ENCODE measurements at regions not wholly inside any gene's neighbourhood (a gene's known extent, or its start where the extent isn't known, plus 50 kb on each side); places are given as distances from the start of the nearest gene placed in this dataset.

DNA sequence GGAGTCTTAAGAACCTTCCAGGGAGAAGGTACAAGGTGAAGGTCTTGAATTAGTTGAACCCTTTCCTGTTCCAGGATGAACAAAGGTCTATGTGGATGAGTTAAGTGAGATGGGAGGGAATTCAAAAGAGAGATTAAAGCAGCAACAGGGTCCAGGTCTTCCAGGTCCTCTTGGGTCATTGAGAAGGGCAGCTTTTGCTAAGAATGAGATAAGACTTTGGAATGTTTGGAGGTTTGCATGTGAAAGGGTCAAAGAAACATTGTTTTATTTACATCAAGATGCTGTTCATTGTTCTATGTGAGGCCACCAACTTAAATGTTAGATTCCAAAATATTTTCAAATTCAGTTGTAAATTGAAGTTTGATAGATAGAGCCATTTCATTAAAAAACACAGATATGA, 463.9 kb downstream of the ANXA1 start:
- CTCF ChIA-PET = no interaction called here
- POLR2A ChIA-PET = no interaction called here

DNA sequence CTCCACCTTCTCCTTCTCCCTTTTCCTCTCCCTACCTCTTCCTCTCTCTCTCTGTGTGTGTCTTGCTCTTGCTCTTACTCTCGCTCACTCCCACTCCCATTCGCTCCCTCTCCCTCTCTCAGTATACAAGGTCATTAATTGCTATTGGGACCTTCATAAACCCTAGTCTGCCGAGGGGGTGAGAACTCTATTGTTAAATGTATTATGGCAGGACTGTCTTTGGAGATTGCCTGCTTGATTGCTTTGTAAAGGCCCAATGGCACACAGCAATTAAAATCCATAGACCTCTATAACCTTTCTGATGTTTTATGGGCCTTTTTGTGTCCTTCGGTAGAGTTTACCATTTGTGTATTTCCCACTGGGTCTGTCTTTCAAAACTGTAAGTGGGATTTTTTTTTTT, 465.9 kb downstream of the ANXA1 start:
- POLR2A ChIA-PET = no interaction called here
- CTCF ChIA-PET = no interaction called here

DNA sequence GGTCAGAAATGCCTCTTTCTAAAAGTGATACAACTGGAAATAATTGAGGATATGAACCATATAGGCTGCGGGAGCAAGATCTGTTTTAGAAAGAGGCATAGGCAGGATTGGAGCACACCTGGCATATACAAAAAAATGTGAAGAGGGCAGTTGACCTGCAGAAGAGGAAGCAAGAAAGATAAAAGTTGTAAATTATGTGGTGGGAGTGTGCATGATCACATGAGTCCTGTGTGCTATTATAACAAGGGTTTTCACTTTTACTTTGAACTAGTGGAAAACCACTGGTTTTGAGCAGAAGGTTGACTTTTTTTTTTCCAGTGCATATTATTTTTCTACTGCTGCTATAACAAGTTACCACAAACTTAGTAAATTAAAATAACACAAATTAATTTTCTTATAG, 489.3 kb downstream of the ANXA1 start:
- CTCF ChIA-PET = no interaction called here
- POLR2A ChIA-PET = no interaction called here

DNA sequence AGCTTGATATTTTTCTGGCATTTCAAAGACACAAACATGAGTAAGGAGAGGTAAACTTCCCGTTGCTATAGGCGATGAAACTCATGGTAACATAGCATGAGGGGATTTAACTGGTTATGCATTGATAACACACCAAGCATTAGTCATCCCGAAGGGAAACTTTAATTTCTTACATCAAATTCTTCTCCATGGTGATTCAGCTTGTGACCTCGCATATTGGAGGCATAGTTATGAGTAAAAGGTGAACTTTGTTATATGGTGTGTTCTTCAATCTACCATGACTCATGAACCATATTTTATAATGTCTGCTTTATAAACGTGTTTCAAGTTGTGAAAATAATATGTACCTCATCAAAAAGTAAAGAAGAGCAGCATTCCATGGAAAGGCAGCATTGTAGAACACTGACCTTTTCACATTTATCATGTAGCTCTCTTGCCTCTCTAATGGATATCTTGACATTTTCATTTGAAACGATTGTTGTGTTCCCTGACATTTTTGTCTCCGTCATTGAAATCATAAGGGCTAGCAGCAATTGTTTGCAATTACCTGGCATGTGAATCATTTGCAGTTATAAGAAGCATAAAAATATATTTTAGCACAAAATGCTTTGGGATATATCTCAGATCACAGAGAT, 491.8 kb downstream of the ANXA1 start:
- POLR2A ChIA-PET = no interaction called here
- CTCF ChIA-PET = no interaction called here

DNA sequence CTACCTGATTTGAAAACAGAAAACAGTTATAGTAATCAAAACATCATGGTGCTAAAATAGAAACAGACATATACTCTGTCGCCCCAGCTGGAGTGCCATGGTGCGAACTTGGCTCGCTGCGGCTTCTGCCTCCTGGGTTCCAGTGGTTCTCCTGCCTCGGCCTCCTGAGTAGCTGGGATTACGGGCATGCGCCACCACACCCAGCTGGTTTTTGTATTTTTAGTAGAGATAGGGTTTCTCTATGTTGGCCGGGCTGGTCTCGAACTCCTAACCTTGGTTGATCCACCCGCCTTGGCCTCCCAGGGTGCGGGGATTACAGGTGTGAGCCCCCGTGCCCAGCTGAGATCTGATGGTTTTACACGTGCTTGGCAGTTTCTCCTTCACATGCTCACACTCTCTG, 495.9 kb downstream of the ANXA1 start:
- POLR2A ChIA-PET = no interaction called here
- CTCF ChIA-PET = no interaction called here

DNA sequence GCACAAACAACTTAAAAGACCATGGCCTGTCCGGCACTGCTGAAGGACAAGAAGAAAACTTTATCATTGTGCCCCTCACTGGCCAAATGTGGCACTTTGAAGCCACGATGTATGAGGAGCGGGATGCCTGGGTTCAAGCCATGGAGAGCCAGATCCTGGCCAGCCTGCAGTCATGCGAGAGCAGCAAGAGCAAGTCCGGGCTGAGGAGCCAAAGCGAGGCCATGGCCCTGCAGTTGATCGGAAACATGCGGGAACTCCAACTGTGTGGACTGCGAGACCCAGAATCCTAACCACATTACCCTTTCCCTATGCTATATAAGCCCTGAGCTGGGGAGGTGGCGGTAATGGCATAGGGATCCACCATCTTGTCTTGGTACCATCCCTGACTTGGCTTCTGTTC, 497.9 kb downstream of the ANXA1 start:
- ChIA-PET CTCF (no interaction called here), POLR2A (no interaction called here)

DNA sequence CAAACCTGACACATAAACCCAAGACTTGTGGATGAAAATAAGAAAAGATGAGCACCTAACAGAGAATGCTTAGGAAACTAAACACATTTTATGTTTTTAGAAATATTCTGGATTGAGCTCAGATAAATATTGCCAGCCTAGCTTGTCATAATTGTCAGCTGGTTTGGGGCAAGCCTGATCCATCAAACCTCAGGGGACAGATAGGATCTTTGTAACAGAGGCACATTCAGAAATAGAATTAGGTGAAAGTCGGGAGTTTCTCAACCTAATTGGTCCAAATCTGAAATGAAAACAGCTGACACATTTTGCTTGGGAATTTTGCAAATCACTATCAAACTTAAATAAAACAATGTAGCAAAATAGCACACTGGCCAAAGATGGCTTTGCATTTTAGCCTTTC, 503.7 kb downstream of the ANXA1 start:
- CTCF ChIA-PET = no interaction called here
- POLR2A ChIA-PET = no interaction called here

DNA sequence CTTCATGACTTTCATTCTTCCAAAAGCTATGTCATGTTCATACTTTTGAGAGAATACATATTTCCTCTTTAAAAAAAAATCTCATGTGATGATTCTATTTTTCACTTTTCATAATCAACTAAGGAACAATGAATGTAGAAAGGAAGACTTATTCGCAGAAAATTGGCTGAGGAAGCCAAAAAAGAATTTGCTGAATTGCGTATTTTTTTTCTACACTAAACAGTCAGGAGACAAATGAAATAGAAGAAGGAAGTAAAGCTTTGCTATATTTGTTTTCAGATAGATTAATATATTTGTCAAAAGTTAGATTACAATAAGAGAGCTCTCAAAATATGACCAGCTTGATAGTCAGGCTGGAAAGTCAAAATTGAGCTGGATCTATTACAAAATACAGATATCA, 504.2 kb downstream of the ANXA1 start:
- POLR2A ChIA-PET = no interaction called here
- CTCF ChIA-PET = no interaction called here

DNA sequence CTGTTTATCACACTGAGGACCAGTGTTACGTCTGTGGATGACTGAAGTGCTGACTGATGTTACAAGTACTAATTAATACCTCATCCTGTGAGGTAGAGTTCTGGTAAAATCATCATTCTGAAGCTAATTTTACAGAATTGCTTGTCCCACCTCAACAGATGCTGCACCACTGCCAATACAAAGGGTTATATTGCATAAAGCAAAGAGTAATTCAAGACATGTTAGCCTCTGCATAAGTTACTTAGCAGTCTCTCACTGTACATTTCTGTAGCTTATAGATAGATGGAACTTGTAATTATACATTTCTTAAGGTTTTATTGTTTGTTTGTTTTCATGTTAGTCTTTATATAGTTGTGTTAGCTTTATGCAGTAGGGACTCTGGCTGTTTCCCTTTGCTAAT, 513.6 kb downstream of the ANXA1 start:
- CTCF ChIA-PET = no interaction called here
- POLR2A ChIA-PET = no interaction called here

DNA sequence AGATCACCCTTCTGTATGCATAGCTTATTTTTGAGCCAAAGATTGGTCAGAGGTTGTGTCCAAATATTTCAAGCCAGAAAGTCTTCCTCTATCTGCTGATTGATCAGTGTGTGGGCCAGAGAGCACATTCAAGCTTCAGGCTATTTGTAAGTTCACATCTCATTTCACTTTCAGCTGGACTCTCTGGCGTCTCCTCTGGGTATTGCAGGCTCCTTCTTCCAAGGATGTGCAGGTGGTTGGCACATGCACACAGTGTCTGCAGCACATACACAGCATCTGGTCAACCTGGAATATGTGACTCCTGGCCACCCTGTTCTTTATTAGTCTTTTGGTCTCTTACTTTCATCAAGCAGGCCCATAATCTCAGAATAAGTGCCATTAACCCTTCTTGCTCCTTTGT, 516.1 kb downstream of the ANXA1 start:
- CTCF ChIA-PET = no interaction called here
- POLR2A ChIA-PET = no interaction called here

DNA sequence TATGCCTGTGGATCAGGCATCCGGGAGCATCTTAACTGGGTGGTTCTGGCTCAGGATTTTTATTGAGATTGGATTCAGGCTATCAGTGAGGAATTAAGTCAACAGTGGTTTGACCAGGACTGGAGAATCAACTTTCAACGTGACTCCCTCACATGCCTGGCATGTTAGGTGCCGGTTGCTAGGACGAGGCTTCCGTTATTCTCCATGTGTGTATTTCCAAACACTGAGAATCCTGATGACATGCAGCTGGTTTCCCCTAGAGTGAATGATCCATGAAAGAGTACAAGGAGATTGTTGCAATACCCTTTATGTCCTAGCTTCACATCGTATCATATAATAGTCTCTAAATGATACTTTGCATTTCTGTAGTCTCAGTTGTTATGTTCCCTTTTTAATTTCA, 529.2 kb downstream of the ANXA1 start:
- ChIA-PET POLR2A (no interaction called here), CTCF (no interaction called here)

DNA sequence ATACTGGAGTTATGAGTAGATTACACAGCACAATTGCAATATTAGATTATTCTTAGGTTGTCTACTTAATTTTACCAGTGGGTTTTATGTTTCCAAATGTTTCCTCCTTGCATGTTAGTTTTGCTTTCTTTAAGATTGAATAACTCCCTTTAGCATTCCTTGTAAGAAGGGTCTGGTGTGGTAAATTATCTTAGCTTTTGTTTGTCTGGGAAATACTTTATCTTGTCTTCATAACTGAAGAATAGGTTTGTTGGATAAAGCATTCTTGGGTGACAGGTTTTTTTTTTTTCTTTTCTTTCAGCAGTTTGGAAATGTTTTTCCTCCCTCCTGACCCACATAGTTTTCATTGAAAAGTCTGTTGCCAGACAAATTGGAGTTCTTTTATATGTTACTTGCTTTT, 531.1 kb downstream of the ANXA1 start:
- ChIA-PET POLR2A (no interaction called here), CTCF (no interaction called here)

DNA sequence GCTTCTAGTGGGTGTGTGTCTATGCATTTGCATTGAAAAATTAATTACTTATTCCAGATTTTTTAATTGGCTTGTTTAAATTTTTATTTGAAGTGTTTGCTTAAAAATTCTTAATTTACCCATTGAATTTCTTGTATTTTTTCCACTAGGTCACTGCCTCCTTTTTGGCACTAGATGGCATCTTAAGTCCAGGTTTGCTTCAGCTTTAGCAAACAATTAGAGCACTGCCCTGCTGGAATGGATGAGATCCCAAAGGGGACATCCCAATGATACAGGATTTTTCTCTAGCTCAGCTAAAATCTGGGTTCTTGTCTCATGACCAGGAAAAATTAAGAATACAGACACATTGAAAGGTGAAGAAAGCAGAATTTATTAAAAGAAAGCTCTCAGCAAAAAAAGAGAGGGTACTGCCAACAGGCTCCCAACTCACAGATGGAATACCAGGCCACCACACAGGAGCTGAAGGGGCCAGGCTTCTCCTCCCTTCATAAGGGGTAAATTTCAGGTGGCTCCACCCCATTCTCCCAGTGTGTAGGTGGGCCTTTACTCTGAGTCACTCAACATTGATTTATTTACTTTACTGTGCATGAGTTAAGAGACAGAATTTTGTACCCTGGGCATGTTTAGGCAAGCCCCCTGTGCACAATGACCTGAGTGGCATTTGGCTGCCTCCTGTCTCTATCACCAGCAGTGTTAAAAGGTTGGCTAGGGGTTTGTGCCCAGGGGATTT, 532.4 kb downstream of the ANXA1 start:
- ChIA-PET CTCF (no interaction called here), POLR2A (no interaction called here)

DNA sequence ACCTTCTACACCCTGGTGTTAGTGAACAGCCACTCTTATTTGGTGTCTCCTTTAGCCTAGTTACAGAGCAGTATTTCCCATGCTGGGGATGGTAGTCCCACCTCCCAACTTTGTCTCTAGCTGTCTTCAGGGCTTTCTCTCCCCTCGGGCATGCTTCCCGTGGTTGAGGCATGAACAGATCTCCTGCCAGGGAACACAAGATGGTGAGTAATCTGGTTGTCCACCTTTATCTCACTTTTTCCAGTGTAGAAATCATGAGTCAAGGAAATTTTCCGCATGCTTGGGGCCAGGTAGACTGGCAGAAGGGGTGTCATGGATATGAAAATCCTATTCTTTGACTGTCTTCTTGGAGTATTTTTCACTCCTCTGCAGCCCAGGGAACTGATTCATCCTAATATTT, 532.9 kb downstream of the ANXA1 start:
- ChIA-PET CTCF (no interaction called here), POLR2A (no interaction called here)

DNA sequence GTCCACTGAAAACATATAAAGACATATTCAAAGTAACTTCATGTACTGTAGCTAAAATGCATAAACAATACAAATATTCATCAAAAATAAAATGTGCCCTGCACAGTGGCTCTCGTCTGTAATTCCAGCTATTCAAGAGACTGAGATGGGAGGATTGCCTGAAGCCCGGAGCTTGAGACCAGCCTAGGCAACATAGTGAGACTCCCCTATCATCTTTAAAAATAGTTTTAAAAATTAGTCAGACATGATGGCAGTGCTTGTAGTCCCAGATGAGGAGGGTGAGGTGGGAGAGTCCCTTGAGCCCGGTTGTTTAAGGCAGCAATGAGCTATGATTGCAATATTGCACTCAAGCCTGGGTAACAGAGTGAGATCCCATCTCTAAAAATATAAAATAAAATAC, 534.1 kb downstream of the ANXA1 start:
- CTCF ChIA-PET = no interaction called here
- POLR2A ChIA-PET = no interaction called here

DNA sequence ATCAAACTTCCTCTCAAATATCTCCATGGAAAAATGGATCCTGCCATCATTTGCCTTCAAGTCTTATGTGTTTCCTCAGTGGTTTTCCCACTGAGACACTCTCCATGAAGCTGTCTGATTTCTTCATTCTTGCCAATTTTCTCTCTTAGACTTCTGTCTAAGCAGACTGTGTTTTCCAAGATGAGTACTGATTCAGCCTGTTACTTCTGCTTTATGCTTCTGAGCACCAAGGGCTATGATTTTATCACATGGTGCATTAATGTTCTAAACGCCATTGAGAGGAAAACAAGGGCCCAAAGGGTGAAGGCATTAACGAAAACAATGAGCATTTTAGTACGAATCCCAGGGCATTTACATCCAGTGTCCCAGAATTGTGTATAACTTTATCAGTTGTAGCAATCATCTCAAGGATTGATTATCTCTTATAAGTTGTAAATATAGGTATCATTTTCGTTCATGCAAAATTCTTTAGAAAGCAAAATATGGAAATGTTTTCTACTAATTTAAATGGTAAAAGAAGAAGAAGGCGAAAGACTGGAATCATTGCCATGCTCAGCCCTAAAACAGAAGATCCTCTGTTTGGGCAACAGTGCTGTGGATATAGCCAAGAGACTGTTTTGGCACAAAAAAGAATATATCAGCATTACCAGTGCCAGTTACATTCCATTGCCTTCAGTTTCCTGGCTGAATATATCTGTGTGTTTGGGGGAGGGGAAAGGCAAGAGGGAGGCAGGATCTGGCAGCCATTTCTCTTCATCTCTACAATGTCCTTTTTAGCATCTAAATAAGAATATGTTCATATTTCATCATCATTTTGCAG, 537.6 kb downstream of the ANXA1 start:
- ChIA-PET POLR2A (no interaction called here), CTCF (no interaction called here)

DNA sequence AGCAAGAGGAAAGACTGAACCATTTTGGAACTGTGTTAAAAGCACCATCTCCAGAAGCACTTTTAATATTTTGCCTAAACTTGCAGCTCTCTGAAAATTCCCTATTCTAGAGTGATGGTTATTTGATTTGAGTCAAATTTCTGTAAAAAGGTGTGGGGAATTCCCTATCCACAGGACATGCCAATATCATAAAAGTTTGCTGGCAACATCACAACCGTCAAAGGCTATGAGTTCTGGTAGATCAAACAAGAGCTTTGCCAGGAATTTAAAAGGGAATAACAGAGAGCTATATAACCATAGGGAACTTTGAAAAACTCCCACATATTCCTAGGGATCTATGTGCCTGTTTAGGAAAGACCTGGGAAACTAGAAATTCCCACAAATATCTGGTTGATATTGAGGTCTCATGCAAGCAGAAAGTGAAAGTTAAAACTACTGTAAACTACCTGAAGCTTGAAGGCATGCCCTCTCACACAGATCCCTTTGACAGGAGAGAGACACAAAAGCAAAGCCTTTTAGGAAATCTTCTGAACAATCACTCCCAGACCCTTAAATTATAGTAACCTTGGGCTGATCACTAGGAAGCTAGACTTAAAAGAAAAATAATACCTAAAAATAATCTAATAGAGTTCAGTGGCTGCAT, 549.9 kb downstream of the ANXA1 start:
- POLR2A ChIA-PET = no interaction called here
- CTCF ChIA-PET = no interaction called here

DNA sequence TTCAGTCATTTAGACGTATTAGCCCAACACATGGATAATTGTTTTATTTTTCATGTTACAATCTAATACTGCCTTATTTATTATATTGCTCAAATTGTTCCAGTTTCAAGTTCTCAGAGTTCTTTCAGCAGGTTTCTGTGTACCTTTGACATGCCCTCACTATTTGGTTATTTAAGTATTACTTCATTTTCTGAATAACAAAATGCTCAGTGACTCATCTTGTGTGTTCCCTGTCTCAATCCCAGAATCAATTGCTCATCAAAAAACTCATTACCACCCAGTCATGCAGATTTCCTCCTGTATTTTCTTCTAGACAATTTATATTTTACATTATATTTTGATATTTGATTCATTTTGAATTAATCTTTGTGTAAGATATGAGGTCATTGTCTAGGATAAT, 562.6 kb downstream of the ANXA1 start:
- ChIA-PET POLR2A (no interaction called here), CTCF (no interaction called here)

DNA sequence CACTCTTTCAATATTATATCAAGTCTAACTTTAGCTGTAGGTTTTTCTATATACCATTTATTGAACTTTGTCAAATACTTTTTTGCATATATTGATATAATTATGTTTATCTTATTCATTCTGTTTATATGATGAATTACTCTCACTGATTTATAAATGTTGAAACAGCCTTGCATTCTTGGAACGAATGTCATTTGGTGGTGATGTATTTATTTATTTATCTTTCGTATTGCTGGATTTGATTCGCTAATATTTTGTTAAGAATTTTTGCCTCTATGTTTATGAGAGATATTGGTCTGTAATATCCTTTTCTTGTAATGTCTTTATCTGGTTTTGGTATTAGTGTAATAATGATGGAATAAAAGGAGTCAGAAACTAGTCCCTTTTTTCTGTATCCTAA, 563.9 kb downstream of the ANXA1 start:
- CTCF ChIA-PET = no interaction called here
- POLR2A ChIA-PET = no interaction called here

DNA sequence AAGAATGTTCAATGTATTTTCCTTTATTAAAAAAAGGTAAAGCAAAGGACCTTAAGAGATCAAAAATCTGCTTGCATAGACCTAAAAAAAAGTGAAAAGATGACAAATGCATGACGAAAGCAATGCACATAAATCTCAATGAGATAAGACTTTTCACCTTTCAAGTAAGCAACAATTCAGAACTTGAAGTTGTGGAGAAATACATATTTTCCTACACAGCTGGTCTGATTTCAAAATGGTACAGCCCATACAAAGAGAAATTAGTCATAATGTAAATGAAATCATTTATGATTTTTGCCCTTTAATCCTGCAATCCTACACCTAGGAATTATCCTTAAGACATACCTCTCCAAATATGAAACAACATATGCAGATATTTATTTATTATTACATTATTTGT, 568.0 kb downstream of the ANXA1 start:
- CTCF ChIA-PET = no interaction called here
- POLR2A ChIA-PET = no interaction called here

DNA sequence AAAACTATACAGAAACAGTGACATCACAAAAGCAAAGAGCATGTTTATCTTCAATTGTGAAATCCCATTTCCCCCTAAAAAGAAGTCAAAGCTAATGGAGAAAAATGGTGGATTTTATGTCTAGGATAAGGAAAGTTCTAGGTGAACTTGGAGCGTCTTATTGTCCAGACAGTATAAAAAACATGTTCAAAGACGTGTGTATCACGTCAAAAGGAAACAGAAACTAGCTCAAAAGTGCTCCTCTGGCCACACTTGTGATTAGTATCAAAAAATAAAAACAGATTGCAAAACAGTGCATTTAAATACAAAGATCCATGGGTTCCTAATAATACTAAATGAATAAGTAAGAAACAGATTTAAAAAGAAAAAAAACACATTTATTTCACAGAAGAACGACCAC, 568.9 kb downstream of the ANXA1 start:
- POLR2A ChIA-PET = no interaction called here
- CTCF ChIA-PET = no interaction called here

Measured in activated CD8-positive, alpha-beta memory T cell treated with anti-CD3 and anti-CD28 coated beads for 36 hours (primary cell).